SK-N-SH (cell line): ENCODE measurements at regions not wholly inside any gene's neighbourhood (a gene's known extent, or its start where the extent isn't known, plus 50 kb on each side); places are given as distances from the start of the nearest gene placed in this dataset.

Source experiments
- CTCF ChIA-PET: fragments of 300-600, 350-600 bp; formaldehyde crosslinking; extraction: SDS; loops from one replicate; lab custom pipeline; 2021; lab: Yijun Ruan, JAX
- POLR2A ChIA-PET: fragments of 350-600 bp; sonication (Branson Sonifier 250); formaldehyde crosslinking; extraction: SDS; loops from one replicate; lab custom pipeline; 2020; ENCODE audit warnings: antibody characterized with exemption, inconsistent platforms; lab: Yijun Ruan, JAX
- DNase-seq: peaks from one replicate; pipeline ENCODE4 v3.0.0; 2012
- H2AFZ ChIP-seq: fragments of 200-600 bp; sonication (generic); 2 replicates; pipeline ENCODE4 v1.8.1; 2016; ENCODE audit warnings: antibody characterized with exemption, mild to moderate bottlenecking, low read depth
- H3F3A ChIP-seq: fragments of 200-600 bp; sonication (generic); replicated peaks from 2 replicates; pipeline ENCODE3; 2016; ENCODE audit warnings: antibody characterized with exemption, mild to moderate bottlenecking; ENCODE audit not compliant: insufficient read depth
- H3K27ac ChIP-seq, 2 experiments: fragments of 200-500 bp in 1 of 2; fragments of 200-600 bp in 1 of 2; sonication (Bioruptor generic) in 1 of 2; sonication (generic), shearing (Covaris generic) in 1 of 2; 2 replicates each; pipeline versions ENCODE4 v1.5.1 to v1.6.1; 2014 to 2016; ENCODE audit warnings: low read depth in 2 of 2, inconsistent platforms in 1 of 2, low read length in 1 of 2, mild to moderate bottlenecking in 1 of 2, mixed read lengths in 1 of 2
- H3K27me3 ChIP-seq: fragments of 200-600 bp; sonication (generic), shearing (Covaris generic); 2 replicates; pipeline ENCODE4 v1.6.1; 2016; ENCODE audit warnings: mixed run types; ENCODE audit not compliant: insufficient read depth
- H3K36me3 ChIP-seq, 2 experiments: fragments of 200-500 bp in 1 of 2; fragments of 200-600 bp in 1 of 2; sonication (Bioruptor generic) in 1 of 2; sonication (generic) in 1 of 2; replicated peaks in 1 of 2; 2 replicates each; pipeline versions ENCODE3 to v1.5.1; 2014 to 2016; ENCODE audit warnings: low read length in 1 of 2, mild to moderate bottlenecking in 1 of 2; ENCODE audit not compliant: insufficient read depth in 2 of 2, control insufficient read depth in 1 of 2
- H3K4me1 ChIP-seq, 2 experiments: fragments of 200-500 bp in 1 of 2; fragments of 200-600 bp in 1 of 2; sonication (Bioruptor generic) in 1 of 2; sonication (generic), shearing (Covaris generic) in 1 of 2; 2 replicates each; pipeline versions ENCODE4 v1.5.1 to v1.6.1; 2014 to 2016; ENCODE audit warnings: low read depth in 1 of 2, low read length in 1 of 2, mixed run types in 1 of 2; ENCODE audit not compliant: insufficient read depth in 2 of 2, control insufficient read depth in 1 of 2
- H3K4me2 ChIP-seq: fragments of 200-600 bp; sonication (generic), shearing (Covaris generic); 2 replicates; pipeline ENCODE4 v1.6.1; 2017; ENCODE audit warnings: mixed run types
- H3K4me3 ChIP-seq, 2 experiments: fragments of 200-500 bp in 1 of 2; fragments of 200-600 bp in 1 of 2; sonication (Bioruptor generic) in 1 of 2; sonication (generic), shearing (Covaris generic) in 1 of 2; 2 replicates each; pipeline versions ENCODE4 v1.5.1 to v1.8.1; 2014 to 2016; ENCODE audit warnings: low read depth in 2 of 2, inconsistent platforms in 1 of 2, low read length in 1 of 2, mild to moderate bottlenecking in 1 of 2, mixed read lengths in 1 of 2, moderate library complexity in 1 of 2
- H3K79me2 ChIP-seq: fragments of 200-600 bp; sonication (generic); 2 replicates; pipeline ENCODE4 v1.8.1; 2017; ENCODE audit warnings: mild to moderate bottlenecking; ENCODE audit not compliant: insufficient read depth
- H3K9ac ChIP-seq: fragments of 200-600 bp; sonication (generic); 2 replicates; pipeline ENCODE4 v1.6.1; 2017; ENCODE audit warnings: mixed run types
- H3K9me2 ChIP-seq: fragments of 200-600 bp; sonication (generic); 2 replicates; pipeline ENCODE4 v1.6.1; 2017; ENCODE audit warnings: mixed run types
- H3K9me3 ChIP-seq: fragments of 200-600 bp; sonication (generic); 2 replicates; pipeline ENCODE4 v1.6.1; 2017; ENCODE audit warnings: mixed run types, mild to moderate bottlenecking, moderate library complexity
- H4K20me1 ChIP-seq: fragments of 200-600 bp; sonication (generic); 2 replicates; pipeline ENCODE4 v1.6.1; 2017; ENCODE audit warnings: mild to moderate bottlenecking, mixed run types; ENCODE audit not compliant: insufficient read depth
- FOXM1 ChIP-seq: IDR thresholded peaks from 2 replicates; pipeline ENCODE4 v1.4.0; 2012; ENCODE audit warnings: low read depth, mild to moderate bottlenecking
- GATA2 ChIP-seq: sonication (generic); formaldehyde crosslinking; IDR thresholded peaks from 2 replicates; pipeline ENCODE4 v1.5.0; 2020; ENCODE audit warnings: mild to moderate bottlenecking, missing genetic modification reagents
- JUND ChIP-seq: IDR thresholded peaks from 2 replicates; pipeline ENCODE4 v1.4.0; 2012
- MXI1 ChIP-seq: IDR thresholded peaks from 2 replicates; pipeline ENCODE4 v1.6.1; 2012; ENCODE audit warnings: mild to moderate bottlenecking, low read depth, low read length, improper control_type of control experiment
- NFIC ChIP-seq: IDR thresholded peaks from 2 replicates; pipeline ENCODE4 v1.4.0; 2012; ENCODE audit warnings: borderline replicate concordance
- NRF1 ChIP-seq: IDR thresholded peaks from 2 replicates; pipeline ENCODE4 v1.6.1; 2012; ENCODE audit warnings: low read depth, mild to moderate bottlenecking, low read length
- POLR2AphosphoS5 ChIP-seq: IDR thresholded peaks from 2 replicates; pipeline ENCODE4 v1.6.1; 2012; ENCODE audit warnings: low read depth, low read length
- RAD21 ChIP-seq: IDR thresholded peaks from 2 replicates; pipeline ENCODE4 v1.6.1; 2012; ENCODE audit warnings: mild to moderate bottlenecking, low read length
- RFX5 ChIP-seq: IDR thresholded peaks from 2 replicates; pipeline ENCODE4 v1.6.1; 2012; ENCODE audit warnings: mild to moderate bottlenecking, improper control_type of control experiment, low read length
- RXRA ChIP-seq: IDR thresholded peaks from 2 replicates; pipeline ENCODE4 v1.4.0; 2012; ENCODE audit warnings: low read depth, mild to moderate bottlenecking, borderline replicate concordance
- SIN3A ChIP-seq: IDR thresholded peaks from 2 replicates; pipeline ENCODE4 v1.6.1; 2012; ENCODE audit warnings: low read depth, mild to moderate bottlenecking, low read length, moderate library complexity, borderline replicate concordance
- TEAD4 ChIP-seq: IDR thresholded peaks from 2 replicates; pipeline ENCODE4 v1.4.0; 2012; ENCODE audit warnings: mild to moderate bottlenecking, borderline replicate concordance; ENCODE audit not compliant: insufficient read depth
- WGBS: methylation state at CpG from one replicate; pipeline ENCODE4 v1.1.6; 2017; ENCODE audit warnings: low lambda C conversion rate; 5-methylcytosine and 5-hydroxymethylcytosine counted together
- TF ChIP-seq, protein P1 (sequence below): fragments of 200-600 bp; sonication (generic); IDR thresholded peaks from 2 replicates; pipeline ENCODE4 v1.6.1; 2017; ENCODE audit warnings: antibody characterized with exemption, mild to moderate bottlenecking, moderate library complexity
- TF ChIP-seq, protein P2 (sequence below): IDR thresholded peaks from 2 replicates; pipeline ENCODE4; 2012

DNA sequence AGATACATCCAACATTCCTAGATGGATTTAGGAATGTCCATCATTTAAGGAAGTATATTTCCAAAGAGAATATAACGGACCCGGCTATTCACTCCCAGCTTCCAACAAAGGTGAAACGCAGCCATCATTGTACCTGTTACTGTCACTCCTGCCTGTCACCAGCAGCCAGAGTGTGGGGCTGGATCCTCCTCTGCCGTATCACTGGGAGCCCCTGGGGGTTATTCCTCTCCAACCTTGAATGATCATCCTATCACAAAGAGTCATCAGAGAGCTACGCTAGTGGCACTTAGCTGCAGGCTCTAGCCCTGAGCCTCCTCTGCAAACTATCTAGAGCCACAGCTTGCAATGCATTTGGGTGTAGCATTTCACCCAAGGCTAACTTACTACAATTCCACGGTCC lies 73.6 kb upstream of the NHSL1 start:
- H4K20me1 ChIP-seq: no peaks in the 10 kb centered on the region
- CTCF ChIA-PET: interaction anchor here (0.9 to 5.8 kb wide), 5 partner anchors 13 to 193 kb away, joined by 3 to 19 read pairs (median 3); no protein-coding TSS in a partner anchor
- H2AFZ ChIP-seq: no peak overlapping the region
- no peak overlapping the region for H3K4me2 ChIP-seq
- 29% methylated on average over 6 of the region's 6 CpGs for WGBS
- H3K79me2 ChIP-seq: no peaks in the 10 kb centered on the region
- POLR2A ChIA-PET: no interaction called here
- H3K4me3 ChIP-seq: no peak overlapping the region
- H3K4me1 ChIP-seq: no peaks in the 10 kb centered on the region
- H3K9ac ChIP-seq: no peak overlapping the region
- DNase-seq: no peak
- H3K9me3 ChIP-seq: no peaks in the 10 kb centered on the region
- TF ChIP-seq NFIC (no peak), FOXM1 (no peak), TEAD4 (no peak), JUND (no peak), GATA2 (CRISPR knock-in tag) (no peak), RAD21 (no peak), RFX5 (no peak), POLR2AphosphoS5 (no peak), NRF1 (no peak), RXRA (no peak), MXI1 (no peak)
- TF ChIP-seq, protein P1, sequence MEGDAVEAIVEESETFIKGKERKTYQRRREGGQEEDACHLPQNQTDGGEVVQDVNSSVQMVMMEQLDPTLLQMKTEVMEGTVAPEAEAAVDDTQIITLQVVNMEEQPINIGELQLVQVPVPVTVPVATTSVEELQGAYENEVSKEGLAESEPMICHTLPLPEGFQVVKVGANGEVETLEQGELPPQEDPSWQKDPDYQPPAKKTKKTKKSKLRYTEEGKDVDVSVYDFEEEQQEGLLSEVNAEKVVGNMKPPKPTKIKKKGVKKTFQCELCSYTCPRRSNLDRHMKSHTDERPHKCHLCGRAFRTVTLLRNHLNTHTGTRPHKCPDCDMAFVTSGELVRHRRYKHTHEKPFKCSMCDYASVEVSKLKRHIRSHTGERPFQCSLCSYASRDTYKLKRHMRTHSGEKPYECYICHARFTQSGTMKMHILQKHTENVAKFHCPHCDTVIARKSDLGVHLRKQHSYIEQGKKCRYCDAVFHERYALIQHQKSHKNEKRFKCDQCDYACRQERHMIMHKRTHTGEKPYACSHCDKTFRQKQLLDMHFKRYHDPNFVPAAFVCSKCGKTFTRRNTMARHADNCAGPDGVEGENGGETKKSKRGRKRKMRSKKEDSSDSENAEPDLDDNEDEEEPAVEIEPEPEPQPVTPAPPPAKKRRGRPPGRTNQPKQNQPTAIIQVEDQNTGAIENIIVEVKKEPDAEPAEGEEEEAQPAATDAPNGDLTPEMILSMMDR: no peak
- TF ChIP-seq, protein P2, sequence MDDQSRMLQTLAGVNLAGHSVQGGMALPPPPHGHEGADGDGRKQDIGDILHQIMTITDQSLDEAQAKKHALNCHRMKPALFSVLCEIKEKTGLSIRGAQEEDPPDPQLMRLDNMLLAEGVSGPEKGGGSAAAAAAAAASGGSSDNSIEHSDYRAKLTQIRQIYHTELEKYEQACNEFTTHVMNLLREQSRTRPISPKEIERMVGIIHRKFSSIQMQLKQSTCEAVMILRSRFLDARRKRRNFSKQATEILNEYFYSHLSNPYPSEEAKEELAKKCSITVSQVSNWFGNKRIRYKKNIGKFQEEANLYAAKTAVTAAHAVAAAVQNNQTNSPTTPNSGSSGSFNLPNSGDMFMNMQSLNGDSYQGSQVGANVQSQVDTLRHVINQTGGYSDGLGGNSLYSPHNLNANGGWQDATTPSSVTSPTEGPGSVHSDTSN: no peak
- no peaks in the 10 kb centered on the region for H3K9me2 ChIP-seq
- no peaks in the 10 kb centered on the region for H3K36me3 ChIP-seq
- no peaks in the 10 kb centered on the region for H3F3A ChIP-seq
- H3K27me3 ChIP-seq: peaks cover 49% of the 10 kb centered on the region
- H3K27ac ChIP-seq: no peak overlapping the region

DNA sequence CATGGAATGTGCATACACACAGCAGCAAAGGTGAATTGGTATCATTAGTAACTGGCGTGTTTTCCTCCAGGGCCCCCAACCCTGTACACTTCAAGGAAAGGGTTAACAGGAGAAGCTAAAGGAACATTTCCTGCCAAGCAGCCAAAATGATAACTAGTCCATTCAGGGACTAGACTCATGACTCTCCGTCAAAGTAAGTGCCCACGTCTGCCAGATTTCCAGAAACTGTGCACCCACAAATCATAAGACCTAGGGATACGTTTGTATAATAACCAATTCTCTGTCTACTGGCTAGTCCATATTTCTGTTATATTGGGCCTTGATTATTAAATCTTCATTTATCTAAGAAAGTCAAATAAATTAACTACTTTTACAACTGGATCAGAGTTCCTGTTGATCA lies 76.0 kb upstream of the NHSL1 start:
- H4K20me1 ChIP-seq: no peaks in the 10 kb centered on the region

More for the DNA sequence above, 76.0 kb upstream of the NHSL1 start:
- Histone ChIP-seq H2AFZ (no peak overlapping the region), H3K9me2 (no peaks in the 10 kb centered on the region), H3K4me2 (no peak overlapping the region), H3K79me2 (no peaks in the 10 kb centered on the region), H3K4me3 (no peak overlapping the region), H3K9me3 (no peaks in the 10 kb centered on the region), H3K9ac (no peak overlapping the region), H3K36me3 (no peaks in the 10 kb centered on the region), H3F3A (no peaks in the 10 kb centered on the region), H3K4me1 (no peaks in the 10 kb centered on the region), H3K27me3 (peaks cover 42% of the 10 kb centered on the region), H3K27ac (no peak overlapping the region)
- DNase-seq: no peak
- ChIA-PET POLR2A (no interaction called here), CTCF (interaction anchor here (5.8 kb wide), 1 partner anchor 13 kb away, joined by 19 read pairs; no protein-coding TSS in a partner anchor)
- 35% methylated on average over 4 of the region's 4 CpGs for WGBS
- TF ChIP-seq, protein P2: no peak
- TF ChIP-seq, protein P1: no peak
- TF ChIP-seq SIN3A: no peak
